NCI-H1694 (cell line): ENCODE measurements at regions not wholly inside any gene's neighbourhood (a gene's known extent, or its start where the extent isn't known, plus 50 kb on each side); places are given as distances from the start of the nearest gene placed in this dataset.
A peak's percentile ranks its signal among the peaks of the same experiment; 100 is the strongest.
"Not testable (repeated sequence)": the region's sequence is repeated elsewhere in the genome, so short reads cannot be mapped to it uniquely, and the experiment has no call there.

Source experiments
- DNase-seq: peaks from one replicate; lab custom pipeline; 2025; lab: John Stamatoyannopoulos, UW

GRCh38 chr1:217921126-217921904 is 290.2 kb downstream of the SPATA17 start:
- no peak for DNase-seq

DNA sequence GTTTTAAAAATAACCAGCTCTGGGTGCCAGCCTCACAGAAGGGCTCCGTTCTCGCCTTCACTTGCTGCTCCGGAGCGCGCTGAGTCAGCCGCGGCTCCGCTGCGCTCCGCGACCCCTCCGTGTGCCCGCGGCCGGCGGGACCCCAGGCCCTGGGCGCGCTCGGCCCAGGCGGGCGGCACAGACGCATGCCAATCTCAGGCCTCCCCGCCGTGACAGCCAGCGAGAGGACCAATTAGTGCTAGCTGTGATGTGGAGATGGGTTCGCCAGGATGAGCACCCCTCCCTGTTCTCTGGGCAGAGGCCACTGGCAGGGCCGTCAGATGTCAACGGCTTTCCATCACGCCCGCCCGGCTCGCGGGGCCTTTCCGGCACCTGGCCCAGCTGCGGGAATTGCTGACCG is 293.8 kb downstream of the SPATA17 start:
- no peak for DNase-seq

- peak; percentile 92 for DNase-seq
Measured at GRCh38 chr1:217929213-217929885, 298.2 kb downstream of the SPATA17 start.

DNA sequence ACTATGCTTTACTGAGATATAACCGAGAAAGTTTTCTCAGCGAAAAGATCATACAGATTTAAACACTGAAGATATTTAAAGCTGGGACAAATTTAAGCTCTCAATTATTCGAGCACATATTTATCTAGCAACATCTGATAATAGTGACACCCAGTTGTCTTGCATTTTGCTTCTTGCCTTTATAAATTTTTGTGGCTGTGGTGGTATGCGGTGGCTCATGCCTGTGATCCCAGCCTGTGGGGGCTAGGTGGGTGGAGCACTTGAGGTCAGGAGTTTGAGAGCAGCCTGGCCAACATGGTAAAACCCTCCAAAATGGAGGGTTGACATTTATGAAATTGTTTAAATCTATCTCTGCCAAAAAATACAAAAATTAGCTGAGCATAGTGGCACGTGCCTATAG is 312.2 kb downstream of the SPATA17 start:
- DNase-seq = no peak

GRCh38 chr1:217944550-217944949 is 313.4 kb downstream of the SPATA17 start:
- no peak for DNase-seq

GRCh38 chr1:217946511-217946910 is 315.4 kb downstream of the SPATA17 start:
- DNase-seq = no peak

GRCh38 chr1:217948741-217949140 is 317.6 kb downstream of the SPATA17 start:
- DNase-seq = no peak

DNA sequence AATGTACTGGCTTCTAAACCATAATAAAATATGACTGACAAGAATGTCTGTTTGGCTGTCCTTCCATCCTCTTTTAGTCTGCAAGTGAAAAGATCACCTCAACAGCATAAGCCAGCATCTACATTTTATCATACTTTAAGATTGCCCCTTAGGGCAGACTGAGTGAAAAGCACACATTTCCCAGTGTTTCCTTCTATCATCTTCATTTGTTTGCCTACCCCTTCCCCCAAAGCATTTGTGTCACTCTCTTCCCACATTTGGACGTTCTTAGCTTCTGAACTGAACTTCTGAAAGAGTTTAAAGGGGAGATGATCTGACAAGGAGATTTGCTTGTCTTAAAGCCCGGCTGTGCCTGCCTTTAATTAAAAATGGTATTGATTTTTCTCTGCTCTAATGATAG is 322.2 kb downstream of the SPATA17 start:
- DNase-seq = no peak

GRCh38 chr1:217953922-217954321 is 322.8 kb downstream of the SPATA17 start:
- DNase-seq = no peak

DNA sequence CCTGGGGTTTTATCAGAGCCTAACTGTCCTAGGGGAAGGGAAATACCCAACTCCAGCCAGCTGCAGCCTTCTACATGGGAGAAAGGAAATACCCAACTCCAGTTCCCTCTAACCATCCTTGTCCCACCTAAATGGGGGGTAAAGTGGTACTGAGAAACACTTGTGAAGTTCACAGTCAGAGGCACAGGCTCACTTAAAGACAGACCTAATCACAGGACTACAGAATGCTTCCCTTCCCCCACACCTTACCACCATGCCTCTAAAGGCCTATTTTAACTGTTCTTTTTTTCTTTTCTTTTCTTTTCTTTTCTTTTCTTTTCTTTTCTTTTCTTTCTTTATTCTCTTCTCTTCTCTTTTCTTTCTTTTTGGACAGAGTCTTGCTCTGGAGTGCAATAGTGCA is 324.6 kb downstream of the SPATA17 start:
- no peak for DNase-seq

DNA sequence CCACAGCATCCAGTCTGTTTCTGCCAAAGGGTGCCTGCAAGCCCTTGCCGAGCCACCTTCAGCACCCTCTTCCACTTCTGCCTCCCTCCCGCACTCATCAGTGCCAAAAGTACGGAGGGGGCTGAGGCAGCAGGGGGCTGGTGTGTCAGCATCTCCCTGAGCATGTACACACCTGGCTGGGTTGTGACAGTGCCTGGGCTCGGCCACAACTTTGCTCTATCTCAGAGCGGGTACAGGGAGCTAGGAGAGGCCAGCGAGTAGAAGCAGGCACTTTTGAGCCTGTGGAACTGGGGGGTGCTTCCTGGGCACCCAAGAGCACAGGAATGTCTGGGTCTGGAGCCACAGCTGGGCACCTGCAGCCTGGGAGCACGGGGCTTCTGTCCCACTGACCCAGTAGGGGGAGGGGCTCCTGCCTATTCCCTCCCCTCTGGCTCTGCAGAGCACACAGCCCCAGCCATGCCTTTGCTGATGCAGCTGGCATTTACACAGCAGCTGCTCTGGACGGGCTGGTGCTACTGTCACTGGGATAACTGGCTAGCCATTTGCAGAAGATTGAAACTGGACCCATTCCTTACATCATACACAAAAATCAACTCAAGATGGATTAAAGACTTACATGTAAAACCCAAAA is 319.8 kb upstream of the RRP15 start:
- no peak for DNase-seq

- no peak for DNase-seq
Measured at GRCh38 chr1:217968085-217968484, 317.0 kb upstream of the RRP15 start.

DNA sequence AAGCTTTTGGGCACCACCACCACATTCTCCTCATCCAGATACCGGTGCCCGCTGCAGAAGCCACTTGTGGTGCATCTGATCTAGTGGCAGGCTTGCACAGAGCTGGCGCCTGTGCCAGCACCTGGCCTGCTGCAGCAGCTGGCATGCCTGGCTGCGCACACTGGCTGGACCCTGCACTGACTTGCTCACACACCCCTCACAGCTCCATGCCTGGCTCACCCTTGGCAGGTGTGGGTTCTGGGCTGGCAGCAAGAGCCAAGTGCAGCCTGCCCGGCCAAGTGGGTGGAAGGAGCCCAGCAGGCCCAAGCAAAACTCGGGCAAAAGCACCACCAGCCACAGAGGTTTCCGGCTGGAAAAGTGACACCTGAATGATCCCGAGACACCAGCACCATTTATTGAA is 315.7 kb upstream of the RRP15 start:
- DNase-seq = no peak

- DNase-seq = no peak
Measured at GRCh38 chr1:217977943-217978342, 307.1 kb upstream of the RRP15 start.

GRCh38 chr1:217981430-217981829 is 303.7 kb upstream of the RRP15 start:
- no peak for DNase-seq

DNA sequence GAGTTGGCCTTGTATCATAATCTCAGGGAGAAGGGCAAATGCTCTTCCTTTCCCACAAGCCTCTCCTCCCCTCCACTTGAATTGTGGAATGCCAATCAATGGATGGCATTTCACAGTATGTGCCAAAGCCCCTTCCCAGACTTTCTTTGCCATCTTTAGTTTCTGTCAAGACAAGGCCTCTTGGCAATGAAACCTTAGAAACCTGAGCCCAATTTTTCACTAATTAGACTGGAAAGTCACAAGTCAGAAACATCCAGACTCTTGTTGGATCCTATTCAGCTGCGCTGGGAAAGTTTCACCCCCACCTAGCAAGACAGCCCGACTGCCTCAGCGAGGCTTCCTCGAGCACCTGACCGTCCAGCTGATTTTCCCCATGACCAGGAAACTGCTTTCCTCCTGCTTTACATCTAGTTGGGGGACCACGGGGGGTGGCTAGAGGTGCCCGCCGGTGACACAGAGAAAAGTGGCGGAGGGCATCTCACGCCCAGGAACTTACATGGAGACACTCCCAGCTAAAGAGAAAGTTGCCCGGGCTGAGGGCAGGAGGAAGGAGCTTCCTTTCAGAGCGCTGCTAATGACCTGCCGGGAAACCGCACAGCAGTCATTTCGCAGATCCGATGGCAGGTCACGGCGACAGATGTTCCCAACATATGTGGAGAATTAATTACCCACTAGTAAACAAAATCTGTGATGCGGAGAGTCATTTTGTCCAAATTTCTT is 302.6 kb upstream of the RRP15 start:
- DNase-seq = peak; percentile 93

- DNase-seq = peak; percentile 92
Measured at GRCh38 chr1:217983051-217983375, 302.1 kb upstream of the RRP15 start.

DNA sequence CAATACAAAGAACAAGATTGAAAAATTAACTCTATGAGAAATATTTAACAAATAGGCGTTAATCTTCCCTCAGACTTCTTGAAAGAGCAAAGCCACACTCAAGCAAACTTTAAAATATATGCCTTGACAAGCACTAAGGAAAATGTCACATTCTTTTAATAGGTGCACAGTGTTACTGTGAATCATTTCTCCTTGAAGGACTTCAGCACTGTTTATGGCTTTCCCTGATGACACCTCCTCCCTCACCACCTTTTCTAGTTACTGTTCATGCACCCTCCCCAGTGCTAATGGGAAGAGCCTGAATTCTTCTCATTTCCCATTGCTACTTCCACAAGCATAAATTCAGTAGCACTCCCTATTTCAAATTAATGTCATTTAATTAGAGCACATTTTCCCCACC is 299.5 kb upstream of the RRP15 start:
- no peak for DNase-seq

DNA sequence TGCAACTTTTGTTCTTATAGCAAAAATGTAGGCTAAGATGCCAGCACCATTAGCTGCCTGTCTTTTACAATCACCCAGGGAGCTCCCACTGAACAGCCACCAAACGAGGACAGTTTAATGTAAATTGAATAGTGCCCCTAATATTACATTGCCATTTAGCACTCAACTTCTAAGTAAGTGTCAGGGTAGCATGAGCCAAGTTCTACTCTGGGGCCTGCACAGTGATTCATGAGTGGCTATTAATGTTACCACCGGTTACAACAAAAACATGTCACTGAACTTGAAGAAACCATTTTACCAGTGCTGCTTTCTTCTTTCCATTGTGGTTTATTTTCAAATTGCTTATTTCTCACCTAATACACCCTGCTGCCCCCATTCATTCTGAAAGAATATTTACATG is 295.6 kb upstream of the RRP15 start:
- no peak for DNase-seq

DNA sequence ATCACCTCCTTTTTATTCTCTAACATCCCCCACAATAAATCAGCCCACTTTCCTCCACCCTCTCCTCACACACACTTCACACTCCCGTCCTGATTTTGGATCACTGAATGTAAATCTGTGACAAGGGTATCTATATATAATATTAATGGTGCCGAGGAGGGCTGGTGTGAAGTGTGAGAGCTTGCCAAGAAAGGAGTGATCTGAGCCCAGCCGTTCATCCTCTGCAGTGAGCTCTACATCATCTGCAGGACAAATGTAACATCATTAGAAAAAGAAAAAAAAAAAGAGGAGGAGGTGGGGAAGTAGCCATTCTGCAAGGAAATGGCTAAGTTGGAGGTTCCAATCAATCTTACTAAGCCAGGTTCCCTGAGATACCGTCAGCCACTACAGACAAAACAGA is 291.7 kb upstream of the RRP15 start:
- DNase-seq = no peak

- not testable (repeated sequence) for DNase-seq
Measured at GRCh38 chr1:218008296-218008695, 276.8 kb upstream of the RRP15 start.

DNA sequence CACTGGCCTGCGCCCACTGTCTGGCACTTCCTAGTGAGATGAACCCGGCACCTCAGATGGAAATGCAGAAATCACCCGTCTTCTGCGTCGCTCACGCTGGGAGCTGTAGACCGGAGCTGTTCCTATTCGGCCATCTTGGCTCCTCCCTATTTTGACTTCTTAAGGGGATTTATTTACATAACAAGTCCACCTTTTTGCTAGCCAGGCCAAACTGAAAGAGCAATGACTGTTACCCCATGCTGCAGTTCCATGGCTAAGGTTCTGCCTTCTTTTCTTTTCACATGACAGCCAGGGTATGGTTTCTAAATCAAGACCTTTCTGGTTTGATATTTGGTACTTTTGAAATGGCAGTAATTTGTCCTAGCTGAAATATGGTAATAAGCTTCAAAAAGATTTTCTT is 270.0 kb upstream of the RRP15 start:
- DNase-seq = not testable (repeated sequence)

- DNase-seq = no peak
Measured at GRCh38 chr1:218024211-218024720, 260.8 kb upstream of the RRP15 start.
